Daoy (cell line): ENCODE measurements at regions not wholly inside any gene's neighbourhood (a gene's known extent, or its start where the extent isn't known, plus 50 kb on each side); places are given as distances from the start of the nearest gene placed in this dataset.
"Not testable (repeated sequence)": the region's sequence is repeated elsewhere in the genome, so short reads cannot be mapped to it uniquely, and the experiment has no call there.

Experiments used
- DNase-seq: peaks from one replicate; pipeline ENCODE4 v3.0.0-alpha.2; 2015; ENCODE audit warnings: low read depth

GRCh38 chr11:16605894-16606783 is 132.3 kb upstream of the C11orf58 start:
- peak; percentile 91 for DNase-seq

- peak; percentile 28 for DNase-seq
Observed at GRCh38 chr11:16605389-16605893, 133.0 kb upstream of the C11orf58 start.

- peak; percentile 50 for DNase-seq
Observed at GRCh38 chr11:16604794-16605388, 133.6 kb upstream of the C11orf58 start.

- peak; percentile 34 for DNase-seq
Observed at GRCh38 chr11:16603890-16604793, 134.3 kb upstream of the C11orf58 start.

- no peak for DNase-seq
Observed at GRCh38 chr11:16603245-16603644, 135.2 kb upstream of the C11orf58 start.

- no peak for DNase-seq
Observed at GRCh38 chr11:16598906-16599305, 139.5 kb upstream of the C11orf58 start.

- DNase-seq = no peak
Observed at GRCh38 chr11:16598032-16598431, 140.4 kb upstream of the C11orf58 start.

- no peak for DNase-seq
Observed at GRCh38 chr11:16596231-16596630, 142.2 kb upstream of the C11orf58 start.

- DNase-seq = no peak
Observed at GRCh38 chr11:16591157-16591556, 147.3 kb upstream of the C11orf58 start.

- DNase-seq = no peak
Observed at GRCh38 chr11:16587670-16588069, 150.8 kb upstream of the C11orf58 start.

GRCh38 chr11:16584569-16584968 is 153.9 kb upstream of the C11orf58 start:
- no peak for DNase-seq

GRCh38 chr11:16581078-16581477 is 157.4 kb upstream of the C11orf58 start:
- DNase-seq = not testable (repeated sequence)

GRCh38 chr11:16577490-16577889 is 161.0 kb upstream of the C11orf58 start:
- DNase-seq = no peak

- DNase-seq = not testable (repeated sequence)
Observed at GRCh38 chr11:16574889-16575288, 163.6 kb upstream of the C11orf58 start.

- no peak for DNase-seq
Observed at GRCh38 chr11:16572945-16573344, 165.5 kb upstream of the C11orf58 start.

- DNase-seq = no peak
Observed at GRCh38 chr11:16561150-16561549, 177.3 kb upstream of the C11orf58 start.

GRCh38 chr11:16558494-16558893 is 180.0 kb upstream of the C11orf58 start:
- no peak for DNase-seq

- DNase-seq = no peak
Observed at GRCh38 chr11:16555956-16556355, 182.5 kb upstream of the C11orf58 start.

- no peak for DNase-seq
Observed at GRCh38 chr11:16554361-16554760, 184.1 kb upstream of the C11orf58 start.

GRCh38 chr11:16547879-16548278 is 190.6 kb upstream of the C11orf58 start:
- DNase-seq = no peak

GRCh38 chr11:16543642-16544041 is 187.3 kb upstream of the SOX6 start:
- no peak for DNase-seq

- no peak for DNase-seq
Observed at GRCh38 chr11:16542353-16542752, 186.0 kb upstream of the SOX6 start.
